ENCODE measurements at regions not wholly inside any gene's neighbourhood (a gene's known extent, or its start where the extent isn't known, plus 50 kb on each side); places are given as distances from the start of the nearest gene placed in this dataset.

DNA sequence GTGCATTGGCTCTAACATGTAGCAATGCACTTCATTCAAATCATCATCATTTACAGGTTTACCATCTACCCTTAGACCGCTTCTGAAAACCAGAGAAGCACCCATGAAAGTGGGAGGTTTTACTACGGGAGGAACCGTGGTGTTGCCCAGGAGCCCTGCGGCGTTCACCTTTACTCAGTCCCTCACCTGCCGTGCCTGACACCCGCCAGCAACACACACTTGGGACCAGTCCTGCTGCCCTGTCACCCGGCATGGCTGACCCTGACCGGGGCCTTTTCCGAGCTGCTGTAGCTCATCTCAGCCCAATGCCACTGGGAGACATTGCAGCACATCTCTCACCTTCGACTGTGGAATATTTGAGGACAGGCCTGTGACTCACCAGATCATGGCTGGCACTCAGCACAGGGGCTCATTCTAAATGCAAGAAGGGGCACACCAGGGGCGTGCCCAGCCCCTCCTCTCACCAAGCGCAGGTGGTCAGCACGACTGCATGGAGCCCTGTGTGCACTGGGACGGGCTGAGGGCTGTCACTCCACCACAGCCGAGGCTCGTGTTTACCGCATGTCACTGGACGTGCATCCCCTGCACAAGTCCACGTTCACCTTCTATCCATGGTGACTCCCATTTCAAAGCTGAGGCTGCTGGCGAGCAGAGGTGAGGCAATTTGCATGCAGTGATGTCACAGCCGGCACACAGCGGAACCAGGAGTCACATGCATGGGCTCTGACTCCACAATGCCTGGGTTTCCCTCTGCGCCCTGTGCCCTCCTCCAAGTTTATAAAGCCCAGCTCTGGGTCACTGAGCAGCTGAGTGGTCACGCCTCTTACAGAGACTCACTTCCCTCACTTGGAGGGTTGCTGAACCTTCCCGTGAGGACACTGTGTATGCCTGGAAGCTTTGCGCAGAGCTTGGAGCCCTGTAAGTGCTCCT lies 76.7 kb upstream of the SNTG2 start:
- ATAC-seq (ENCODE audit: low read depth in 2 of 2) (no peak), DNase-seq (no peak)
- H3K9me3 Mint-ChIP-seq, result no peaks in the 10 kb centered on the region
- no peak overlapping the region for H3K27ac ChIP-seq (ENCODE audit: insufficient read depth, low read length, poor library complexity, severe bottlenecking)
- H3K36me3 ChIP-seq (ENCODE audit: control insufficient read depth, insufficient read depth, low read length), result no peaks in the 10 kb centered on the region
- peaks cover 5% of the 10 kb centered on the region for H3K27me3 Mint-ChIP-seq
- H3K27me3 ChIP-seq (ENCODE audit: control insufficient read depth, insufficient read depth, low read length), result no peaks in the 10 kb centered on the region
- no peak overlapping the region for H3K4me3 Mint-ChIP-seq
- no peaks in the 10 kb centered on the region for H3K4me1 Mint-ChIP-seq
- no peaks in the 10 kb centered on the region for H3K36me3 Mint-ChIP-seq
- no peaks in the 10 kb centered on the region for H3K9me3 ChIP-seq (ENCODE audit: control insufficient read depth in 2 of 2, low read length in 2 of 2)
- no peaks in the 10 kb centered on the region for H3K4me1 ChIP-seq (ENCODE audit: control insufficient read depth, insufficient read depth, low read length, poor library complexity, severe bottlenecking)
- no peak overlapping the region for H3K4me3 ChIP-seq (ENCODE audit: low read depth, low read length)
- no peak overlapping the region for H3K27ac Mint-ChIP-seq

DNA sequence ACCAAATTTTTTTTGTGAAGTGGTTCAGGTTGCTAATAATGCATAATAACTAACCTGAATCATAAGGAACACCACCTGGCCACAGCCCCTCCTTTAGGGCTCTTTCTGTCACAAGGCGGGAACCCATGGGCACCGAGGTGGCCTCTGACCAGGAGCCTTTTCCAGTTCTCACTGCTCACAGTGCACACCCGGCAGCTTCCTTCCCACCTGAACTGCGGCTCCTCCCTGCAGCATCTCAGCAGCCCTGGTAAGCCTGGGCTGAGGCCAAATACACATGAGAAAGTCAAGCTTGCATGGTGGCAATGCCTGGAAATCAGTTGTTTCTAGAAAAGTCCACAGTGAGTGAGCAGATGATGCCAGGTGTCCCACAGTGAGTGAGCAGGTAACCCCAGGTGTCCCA lies 77.6 kb upstream of the SNTG2 start:
- Histone ChIP-seq H3K4me3 (ENCODE audit: low read depth, low read length) (no peak overlapping the region), H3K4me1 (ENCODE audit: control insufficient read depth, insufficient read depth, low read length, poor library complexity, severe bottlenecking) (no peaks in the 10 kb centered on the region), H3K27me3 (ENCODE audit: control insufficient read depth, insufficient read depth, low read length) (no peaks in the 10 kb centered on the region), H3K9me3 (ENCODE audit: control insufficient read depth in 2 of 2, low read length in 2 of 2) (no peaks in the 10 kb centered on the region), H3K27ac (ENCODE audit: insufficient read depth, low read length, poor library complexity, severe bottlenecking) (no peak overlapping the region), H3K36me3 (ENCODE audit: control insufficient read depth, insufficient read depth, low read length) (no peaks in the 10 kb centered on the region)
- ATAC-seq (ENCODE audit: low read depth in 2 of 2), result no peak
- no peaks in the 10 kb centered on the region for H3K9me3 Mint-ChIP-seq
- no peak overlapping the region for H3K27ac Mint-ChIP-seq
- peaks cover 5% of the 10 kb centered on the region for H3K27me3 Mint-ChIP-seq
- H3K4me1 Mint-ChIP-seq, result no peaks in the 10 kb centered on the region
- no peak for DNase-seq
- no peak overlapping the region for H3K4me3 Mint-ChIP-seq
- H3K36me3 Mint-ChIP-seq, result no peaks in the 10 kb centered on the region

DNA sequence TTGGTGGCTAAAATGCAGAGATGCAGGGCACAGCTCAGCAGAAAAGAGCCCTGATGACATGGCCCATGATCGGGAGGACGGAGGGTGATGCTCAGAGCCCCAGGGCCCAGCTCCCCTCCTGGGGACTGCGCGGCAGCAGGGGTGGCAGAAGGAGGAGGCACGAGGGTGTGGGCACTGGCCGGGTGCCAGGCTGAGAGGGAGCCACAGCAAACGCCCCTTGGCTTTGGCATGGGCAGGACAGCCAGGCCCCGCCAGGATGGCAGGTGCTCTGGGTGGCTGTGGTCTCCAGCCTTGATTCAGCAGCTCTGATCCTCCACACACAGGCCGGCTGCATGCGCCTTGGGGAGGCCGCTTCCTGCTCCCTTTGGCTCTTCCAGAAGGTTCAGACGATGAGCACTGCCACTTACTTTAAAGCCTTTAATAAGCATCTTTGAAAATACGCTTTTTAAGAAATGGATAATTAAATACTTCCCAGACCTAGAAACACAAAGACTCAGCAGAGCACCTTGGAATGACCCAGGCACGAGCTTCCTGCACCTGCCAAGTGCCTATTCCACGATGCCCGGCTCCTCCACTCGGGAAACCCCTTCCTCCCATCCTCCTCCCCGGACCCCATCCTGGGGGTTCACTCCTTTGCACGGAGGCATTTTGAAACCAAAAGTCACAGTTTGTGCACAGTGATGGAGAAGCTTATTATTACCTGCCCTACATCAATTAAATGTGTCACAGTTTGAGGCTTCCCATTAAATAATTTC lies 78.5 kb upstream of the SNTG2 start:
- no peaks in the 10 kb centered on the region for H3K36me3 ChIP-seq (ENCODE audit: control insufficient read depth, insufficient read depth, low read length)
- no peaks in the 10 kb centered on the region for H3K9me3 ChIP-seq (ENCODE audit: control insufficient read depth in 2 of 2, low read length in 2 of 2)
- H3K36me3 Mint-ChIP-seq, result no peaks in the 10 kb centered on the region
- no peaks in the 10 kb centered on the region for H3K9me3 Mint-ChIP-seq
- H3K4me3 ChIP-seq (ENCODE audit: low read depth, low read length), result no peak overlapping the region
- no peaks in the 10 kb centered on the region for H3K4me1 Mint-ChIP-seq
- ATAC-seq (ENCODE audit: low read depth in 2 of 2), result no peak
- no peak overlapping the region for H3K27ac Mint-ChIP-seq
- H3K27me3 ChIP-seq (ENCODE audit: control insufficient read depth, insufficient read depth, low read length), result no peaks in the 10 kb centered on the region
- peaks cover 5% of the 10 kb centered on the region for H3K27me3 Mint-ChIP-seq
- no peak overlapping the region for H3K4me3 Mint-ChIP-seq
- no peak for DNase-seq
- H3K4me1 ChIP-seq (ENCODE audit: control insufficient read depth, insufficient read depth, low read length, poor library complexity, severe bottlenecking), result no peaks in the 10 kb centered on the region
- H3K27ac ChIP-seq (ENCODE audit: insufficient read depth, low read length, poor library complexity, severe bottlenecking), result no peak overlapping the region

DNA sequence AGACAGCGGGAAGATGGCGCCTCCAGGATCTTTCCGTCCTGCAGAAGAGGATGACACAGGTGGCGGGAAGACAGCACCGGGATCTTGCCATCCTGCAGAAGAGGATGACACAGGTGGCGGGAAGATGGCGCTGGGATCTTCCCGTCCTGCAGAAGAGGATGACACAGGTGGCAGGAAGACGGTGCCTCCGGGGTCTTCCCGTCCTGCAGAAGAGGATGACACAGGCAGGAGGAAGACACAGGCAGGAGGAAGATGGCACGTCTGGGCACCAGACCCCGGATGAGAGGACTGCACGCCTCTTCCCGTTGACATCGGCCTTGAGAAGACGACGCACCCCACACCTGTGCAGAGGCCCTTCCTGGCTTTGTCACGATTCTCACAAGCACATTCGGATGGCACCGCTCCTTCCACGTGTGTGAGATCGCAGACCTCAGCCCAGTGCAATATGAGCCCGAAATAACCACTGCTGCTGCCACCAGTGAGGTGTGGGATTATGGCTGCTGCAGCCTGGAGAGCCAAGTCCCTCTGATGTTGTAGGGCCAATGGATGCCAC lies 79.4 kb upstream of the SNTG2 start:
- Histone ChIP-seq H3K36me3 (ENCODE audit: control insufficient read depth, insufficient read depth, low read length) (no peaks in the 10 kb centered on the region), H3K27me3 (ENCODE audit: control insufficient read depth, insufficient read depth, low read length) (no peaks in the 10 kb centered on the region), H3K4me3 (ENCODE audit: low read depth, low read length) (no peak overlapping the region), H3K9me3 (ENCODE audit: control insufficient read depth in 2 of 2, low read length in 2 of 2) (no peaks in the 10 kb centered on the region), H3K4me1 (ENCODE audit: control insufficient read depth, insufficient read depth, low read length, poor library complexity, severe bottlenecking) (no peaks in the 10 kb centered on the region), H3K27ac (ENCODE audit: insufficient read depth, low read length, poor library complexity, severe bottlenecking) (no peak overlapping the region)
- Mint-ChIP-seq H3K4me3 (no peak overlapping the region), H3K27ac (peak overlapping the region in 1 of 3 donors; percentile 60), H3K4me1 (no peaks in the 10 kb centered on the region), H3K36me3 (no peaks in the 10 kb centered on the region), H3K9me3 (peaks cover 0 to under 1% (median 0%) of the 10 kb centered on the region in 7 donors), H3K27me3 (peaks cover 5% of the 10 kb centered on the region)
- ATAC-seq (ENCODE audit: low read depth in 2 of 2) (no peak), DNase-seq (no peak)

DNA sequence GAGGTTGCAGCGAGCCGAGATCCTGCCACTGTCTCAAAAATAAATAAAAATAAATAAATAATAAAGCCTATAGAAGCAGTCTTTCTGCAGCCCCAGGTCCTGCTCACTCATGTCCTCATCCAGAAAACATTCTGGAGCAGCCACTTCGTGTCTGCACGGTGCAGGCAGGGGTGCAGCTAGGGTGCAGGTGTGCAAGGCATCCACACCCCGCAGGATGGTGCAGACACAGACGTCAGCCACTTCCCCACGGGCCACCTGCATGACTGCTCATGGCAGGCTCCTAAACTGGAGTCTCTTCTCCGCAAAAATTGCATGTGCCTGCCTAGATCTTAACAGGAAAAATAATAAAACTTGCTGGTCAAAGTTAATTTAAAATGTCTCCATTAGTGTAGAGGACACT lies 80.2 kb upstream of the SNTG2 start:
- DNase-seq, result no peak
- H3K9me3 Mint-ChIP-seq, result peaks cover 0 to 1% (median 0%) of the 10 kb centered on the region in 7 donors
- no peak overlapping the region for H3K27ac Mint-ChIP-seq
- H3K4me1 Mint-ChIP-seq, result no peaks in the 10 kb centered on the region
- Histone ChIP-seq H3K4me1 (ENCODE audit: control insufficient read depth, insufficient read depth, low read length, poor library complexity, severe bottlenecking) (no peaks in the 10 kb centered on the region), H3K27me3 (ENCODE audit: control insufficient read depth, insufficient read depth, low read length) (no peaks in the 10 kb centered on the region), H3K4me3 (ENCODE audit: low read depth, low read length) (no peak overlapping the region), H3K27ac (ENCODE audit: insufficient read depth, low read length, poor library complexity, severe bottlenecking) (no peak overlapping the region), H3K36me3 (ENCODE audit: control insufficient read depth, insufficient read depth, low read length) (no peaks in the 10 kb centered on the region), H3K9me3 (ENCODE audit: control insufficient read depth in 2 of 2, low read length in 2 of 2) (no peaks in the 10 kb centered on the region)
- H3K4me3 Mint-ChIP-seq, result no peak overlapping the region
- H3K36me3 Mint-ChIP-seq, result no peaks in the 10 kb centered on the region
- no peak for ATAC-seq (ENCODE audit: low read depth in 2 of 2)
- H3K27me3 Mint-ChIP-seq, result peaks cover 7% of the 10 kb centered on the region

DNA sequence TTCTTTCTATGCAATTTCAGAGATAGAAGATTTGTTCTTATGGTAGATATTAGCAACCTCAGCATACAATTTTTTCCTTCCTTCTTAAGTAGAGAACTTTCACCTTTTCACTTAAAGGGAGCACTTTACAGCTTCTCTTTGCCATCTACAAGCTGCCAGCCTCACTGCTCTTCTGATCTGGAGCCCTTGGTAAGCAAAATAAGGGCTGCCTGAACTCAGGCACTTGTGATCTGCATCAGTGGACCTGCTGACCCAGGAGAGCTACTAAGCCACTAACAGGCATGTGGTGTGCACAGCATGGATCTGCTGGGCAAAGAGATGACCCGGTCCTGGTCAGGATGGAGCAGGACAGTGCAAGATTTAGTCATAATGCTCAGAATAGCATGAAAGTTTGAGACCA lies 80.8 kb upstream of the SNTG2 start:
- Mint-ChIP-seq H3K27me3 (peaks cover 9% of the 10 kb centered on the region), H3K36me3 (no peaks in the 10 kb centered on the region), H3K9me3 (peaks cover 0 to 1% (median 0%) of the 10 kb centered on the region in 7 donors), H3K27ac (no peak overlapping the region), H3K4me1 (no peaks in the 10 kb centered on the region), H3K4me3 (peak overlapping the region in 1 of 4 donors; percentile 85)
- DNase-seq, result no peak
- no peaks in the 10 kb centered on the region for H3K9me3 ChIP-seq (ENCODE audit: control insufficient read depth in 2 of 2, low read length in 2 of 2)
- no peak overlapping the region for H3K4me3 ChIP-seq (ENCODE audit: low read depth, low read length)
- no peaks in the 10 kb centered on the region for H3K27me3 ChIP-seq (ENCODE audit: control insufficient read depth, insufficient read depth, low read length)
- no peak for ATAC-seq (ENCODE audit: low read depth in 2 of 2)
- no peak overlapping the region for H3K27ac ChIP-seq (ENCODE audit: insufficient read depth, low read length, poor library complexity, severe bottlenecking)
- no peaks in the 10 kb centered on the region for H3K4me1 ChIP-seq (ENCODE audit: control insufficient read depth, insufficient read depth, low read length, poor library complexity, severe bottlenecking)
- H3K36me3 ChIP-seq (ENCODE audit: control insufficient read depth, insufficient read depth, low read length), result no peaks in the 10 kb centered on the region

DNA sequence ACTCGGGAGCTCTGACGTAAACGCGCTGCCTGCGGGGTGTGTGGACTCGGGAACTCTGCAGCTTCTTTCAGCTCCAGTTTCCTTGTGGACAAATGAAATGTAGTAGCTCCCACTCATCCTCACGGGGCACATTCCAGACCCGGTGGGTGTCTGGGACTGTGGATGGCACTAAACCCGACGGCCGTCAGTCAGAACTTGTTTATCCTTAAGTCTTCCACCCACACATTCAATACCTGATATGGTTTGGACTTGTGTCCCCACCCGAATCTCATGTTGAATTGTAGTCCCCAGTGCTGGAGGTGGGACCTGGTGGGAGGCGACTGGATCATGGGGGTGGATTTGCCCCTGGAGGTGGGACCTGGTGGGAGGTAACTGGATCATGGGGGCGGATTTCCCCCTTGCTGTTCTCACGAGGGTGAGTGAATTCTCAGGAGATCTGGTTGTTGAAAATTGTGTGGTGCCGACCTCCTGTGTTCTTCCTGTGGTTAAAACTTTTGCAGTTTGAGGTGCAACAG lies 81.2 kb upstream of the SNTG2 start:
- no peak for DNase-seq
- Mint-ChIP-seq H3K4me3 (peak overlapping the region in 1 of 4 donors; percentile 85), H3K27me3 (peaks cover 9% of the 10 kb centered on the region), H3K36me3 (no peaks in the 10 kb centered on the region), H3K27ac (no peak overlapping the region), H3K9me3 (peaks cover 0 to 1% (median 0%) of the 10 kb centered on the region in 7 donors), H3K4me1 (no peaks in the 10 kb centered on the region)
- no peak overlapping the region for H3K4me3 ChIP-seq (ENCODE audit: low read depth, low read length)
- no peak for ATAC-seq (ENCODE audit: low read depth in 2 of 2)
- no peak overlapping the region for H3K27ac ChIP-seq (ENCODE audit: insufficient read depth, low read length, poor library complexity, severe bottlenecking)
- H3K4me1 ChIP-seq (ENCODE audit: control insufficient read depth, insufficient read depth, low read length, poor library complexity, severe bottlenecking), result no peaks in the 10 kb centered on the region
- H3K27me3 ChIP-seq (ENCODE audit: control insufficient read depth, insufficient read depth, low read length), result no peaks in the 10 kb centered on the region
- H3K36me3 ChIP-seq (ENCODE audit: control insufficient read depth, insufficient read depth, low read length), result no peaks in the 10 kb centered on the region
- H3K9me3 ChIP-seq (ENCODE audit: control insufficient read depth in 2 of 2, low read length in 2 of 2), result no peaks in the 10 kb centered on the region
